HEK293 (cell line): ENCODE measurements at regions not wholly inside any gene's neighbourhood (a gene's known extent, or its start where the extent isn't known, plus 50 kb on each side); places are given as distances from the start of the nearest gene placed in this dataset.

Experiments used
- AEBP2 ChIP-seq: fragments of 450-650 bp; formaldehyde crosslinking; IDR thresholded peaks from 2 replicates; pipeline ENCODE4 v1.5.1; 2016; ENCODE audit warnings: missing biosample characterization, missing genetic modification characterization, borderline replicate concordance
- CTCF ChIP-seq: fragments of 450-650 bp; formaldehyde crosslinking; IDR thresholded peaks from 2 replicates; pipeline ENCODE4 v1.5.1; 2016; ENCODE audit warnings: missing biosample characterization, missing genetic modification characterization
- REST ChIP-seq: fragments of 450-650 bp; formaldehyde crosslinking; IDR thresholded peaks from 2 replicates; pipeline ENCODE4 v1.5.1; 2016; ENCODE audit warnings: missing biosample characterization, missing genetic modification characterization
- SCRT1 ChIP-seq: fragments of 450-650 bp; formaldehyde crosslinking; IDR thresholded peaks from 2 replicates; pipeline ENCODE4 v1.5.1; 2016; ENCODE audit warnings: missing biosample characterization, missing genetic modification characterization, borderline replicate concordance
- YY2 ChIP-seq: fragments of 450-650 bp; formaldehyde crosslinking; IDR thresholded peaks from 2 replicates; pipeline ENCODE4 v1.5.1; 2016; ENCODE audit warnings: missing biosample characterization, missing genetic modification characterization
- ZNF114 ChIP-seq: fragments of 450-650 bp; formaldehyde crosslinking; IDR thresholded peaks from 2 replicates; pipeline ENCODE4 v1.5.0; 2017; ENCODE audit warnings: missing biosample characterization, missing genetic modification characterization
- ZNF132 ChIP-seq: fragments of 450-650 bp; formaldehyde crosslinking; IDR thresholded peaks from 2 replicates; pipeline ENCODE4 v1.5.1; 2017; ENCODE audit warnings: missing biosample characterization, missing genetic modification characterization, borderline replicate concordance
- ZNF174 ChIP-seq: fragments of 450-650 bp; formaldehyde crosslinking; IDR thresholded peaks from 2 replicates; pipeline ENCODE4 v1.5.0; 2017; ENCODE audit warnings: missing biosample characterization, mild to moderate bottlenecking, missing genetic modification characterization
- ZNF223 ChIP-seq: fragments of 450-650 bp; formaldehyde crosslinking; IDR thresholded peaks from 2 replicates; pipeline ENCODE4 v1.5.1; 2016; ENCODE audit warnings: missing biosample characterization, missing genetic modification characterization
- ZNF623 ChIP-seq: fragments of 450-650 bp; formaldehyde crosslinking; IDR thresholded peaks from 2 replicates; pipeline ENCODE4 v1.5.1; 2016; ENCODE audit warnings: missing biosample characterization, missing genetic modification characterization
- ZNF707 ChIP-seq: fragments of 450-650 bp; formaldehyde crosslinking; IDR thresholded peaks from 2 replicates; pipeline ENCODE4 v1.5.1; 2016; ENCODE audit warnings: missing biosample characterization, missing genetic modification characterization
- ZNF76 ChIP-seq: fragments of 450-650 bp; formaldehyde crosslinking; IDR thresholded peaks from 2 replicates; pipeline ENCODE4; 2016; ENCODE audit warnings: low read depth, missing biosample characterization, missing genetic modification characterization, borderline replicate concordance
- ZNF776 ChIP-seq: fragments of 450-650 bp; formaldehyde crosslinking; IDR thresholded peaks from 2 replicates; pipeline ENCODE4 v1.5.0; 2017; ENCODE audit warnings: missing biosample characterization, missing genetic modification characterization, borderline replicate concordance

- TF ChIP-seq SCRT1 (no peak), REST (tag by site-specific recombination) (no peak), CTCF (tag by site-specific recombination) (no peak), ZNF776 (tag by site-specific recombination) (no peak), ZNF174 (tag by site-specific recombination) (no peak), ZNF223 (tag by site-specific recombination) (no peak), ZNF707 (no peak), ZNF114 (no peak), YY2 (no peak), ZNF76 (tag by site-specific recombination) (no peak), AEBP2 (no peak), ZNF623 (no peak), ZNF132 (no peak)
Observed at GRCh38 chr10:25831080-25831479, 102.9 kb upstream of the MYO3A start.
